Glutamatergic neuron (in vitro differentiated cells): ENCODE measurements at regions not wholly inside any gene's neighbourhood (a gene's known extent, or its start where the extent isn't known, plus 50 kb on each side); places are given as distances from the start of the nearest gene placed in this dataset.

ENCODE experiments used
- DNase-seq: peaks from one replicate; pipeline ENCODE4 v3.0.0; 2022
- H3K27ac Mint-ChIP-seq: one replicate; pipeline ENCODE4 v1.8.0; 2020; ENCODE audit warnings: mild to moderate bottlenecking, mixed read lengths, inconsistent platforms; ENCODE audit not compliant: unreplicated experiment
- H3K27me3 Mint-ChIP-seq: one replicate; pipeline ENCODE4 v1.8.0; 2020; ENCODE audit warnings: mild to moderate bottlenecking, moderate library complexity, mixed read lengths, inconsistent platforms; ENCODE audit not compliant: unreplicated experiment
- H3K36me3 Mint-ChIP-seq: one replicate; pipeline ENCODE4 v1.8.0; 2020; ENCODE audit warnings: mild to moderate bottlenecking, mixed read lengths, inconsistent platforms; ENCODE audit not compliant: unreplicated experiment
- H3K4me1 Mint-ChIP-seq: one replicate; pipeline ENCODE4 v1.8.0; 2020; ENCODE audit warnings: mild to moderate bottlenecking, low read depth, mixed read lengths, inconsistent platforms; ENCODE audit not compliant: unreplicated experiment
- H3K4me3 Mint-ChIP-seq: one replicate; pipeline ENCODE4 v1.8.0; 2020; ENCODE audit warnings: mild to moderate bottlenecking, mixed read lengths, inconsistent platforms; ENCODE audit not compliant: unreplicated experiment
- H3K9me3 Mint-ChIP-seq: one replicate; pipeline ENCODE4 v1.8.0; 2020; ENCODE audit warnings: mild to moderate bottlenecking, moderate library complexity, mixed read lengths, inconsistent platforms; ENCODE audit not compliant: unreplicated experiment
- CTCF ChIP-seq: fragments of 200-600 bp; sonication (generic); IDR thresholded peaks from one replicate; pipeline ENCODE4 v1.5.0; 2021; ENCODE audit not compliant: partially characterized antibody, unreplicated experiment

GRCh38 chr21:43364261-43364510, 62.7 kb downstream of the SIK1 start:
- Mint-ChIP-seq H3K36me3 (no peaks in the 10 kb centered on the region), H3K4me1 (peaks cover 48% of the 10 kb centered on the region)

GRCh38 chr21:43363506-43364260, 63.2 kb downstream of the SIK1 start:
- H3K4me3 Mint-ChIP-seq, result no peak overlapping the region
- peaks cover 43% of the 10 kb centered on the region for H3K4me1 Mint-ChIP-seq
- DNase-seq, result no peak
- peaks cover 25% of the 10 kb centered on the region for H3K9me3 Mint-ChIP-seq
- H3K27ac Mint-ChIP-seq, result no peak overlapping the region
- peaks cover 27% of the 10 kb centered on the region for H3K27me3 Mint-ChIP-seq
- no peaks in the 10 kb centered on the region for H3K36me3 Mint-ChIP-seq
- TF ChIP-seq CTCF, result no peak

More at GRCh38 chr21:43364261-43364510, 62.7 kb downstream of the SIK1 start:
- Mint-ChIP-seq H3K27me3 (peaks cover 31% of the 10 kb centered on the region), H3K4me3 (no peak overlapping the region), H3K9me3 (peaks cover 30% of the 10 kb centered on the region), H3K27ac (no peak overlapping the region)
- TF ChIP-seq CTCF, result no peak
- DNase-seq, result no peak

GRCh38 chr21:43362915-43363314, 64.0 kb downstream of the SIK1 start:
- H3K36me3 Mint-ChIP-seq, result no peaks in the 10 kb centered on the region
- H3K4me1 Mint-ChIP-seq, result peaks cover 35% of the 10 kb centered on the region
- peaks cover 23% of the 10 kb centered on the region for H3K9me3 Mint-ChIP-seq
- no peak overlapping the region for H3K4me3 Mint-ChIP-seq
- peak overlapping the region; percentile 77 for H3K27ac Mint-ChIP-seq
- peaks cover 28% of the 10 kb centered on the region for H3K27me3 Mint-ChIP-seq
- no peak for DNase-seq
- TF ChIP-seq CTCF, result no peak

- peak; percentile 79 for DNase-seq
- Mint-ChIP-seq H3K4me1 (peaks cover 38% of the 10 kb centered on the region), H3K4me3 (no peak overlapping the region), H3K27me3 (peaks cover 26% of the 10 kb centered on the region), H3K27ac (peak overlapping the region; percentile 87), H3K36me3 (no peaks in the 10 kb centered on the region), H3K9me3 (peaks cover 21% of the 10 kb centered on the region)
- TF ChIP-seq CTCF, result no peak
These were observed 64.6 kb downstream of the SIK1 start for GRCh38 chr21:43362321-43362791.

- peak overlapping the region; percentile 87 for H3K27ac Mint-ChIP-seq
- DNase-seq, result no peak
- H3K4me1 Mint-ChIP-seq, result peaks cover 32% of the 10 kb centered on the region
- peaks cover 20% of the 10 kb centered on the region for H3K27me3 Mint-ChIP-seq
- H3K36me3 Mint-ChIP-seq, result no peaks in the 10 kb centered on the region
- H3K4me3 Mint-ChIP-seq, result peak overlapping the region; percentile 55
- no peak for TF ChIP-seq CTCF
- peaks cover 15% of the 10 kb centered on the region for H3K9me3 Mint-ChIP-seq
These were observed 65.2 kb downstream of the SIK1 start for GRCh38 chr21:43361493-43362296.
